ENCODE measurements at regions not wholly inside any gene's neighbourhood (a gene's known extent, or its start where the extent isn't known, plus 50 kb on each side); places are given as distances from the start of the nearest gene placed in this dataset.

DNA sequence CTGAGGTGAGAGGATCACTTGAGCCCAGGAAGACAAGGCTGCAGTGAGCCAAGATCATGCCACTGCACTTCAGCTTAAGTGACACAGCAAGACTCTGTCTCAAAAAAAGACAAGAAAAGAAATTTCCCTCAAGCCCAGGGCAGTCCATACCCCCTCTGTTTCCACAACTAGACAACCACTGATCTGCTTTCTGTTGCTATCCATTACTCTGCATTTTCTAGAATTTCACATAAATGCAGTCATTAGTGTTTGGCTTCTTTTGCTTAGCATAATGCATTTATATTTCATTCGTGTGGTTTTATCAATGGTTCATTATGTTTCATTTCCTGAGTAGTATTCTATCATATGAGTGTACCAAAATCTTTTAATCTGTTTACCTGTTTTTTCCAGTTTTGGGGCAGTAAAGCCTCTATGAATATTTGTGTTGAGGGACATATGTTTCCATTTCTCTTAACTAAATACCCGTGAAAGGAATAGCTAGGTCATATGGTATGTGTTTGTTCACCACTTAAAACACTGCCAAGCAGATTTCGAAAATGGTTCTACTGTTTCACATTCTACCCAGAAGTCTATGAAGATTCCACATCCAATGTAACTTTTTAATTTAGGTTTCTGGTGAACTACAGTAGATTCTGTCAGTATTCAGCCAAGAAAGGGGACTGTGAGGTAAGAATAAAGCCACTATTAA is 271.8 kb downstream of the ZNF608 start:
- no peaks in the 10 kb centered on the region for H3K36me3 ChIP-seq (ENCODE audit: low read depth)
- no peak overlapping the region for H3K27ac ChIP-seq
- H3K9ac ChIP-seq, result no peak overlapping the region
- H4K20me1 ChIP-seq (ENCODE audit: insufficient read depth), result no peaks in the 10 kb centered on the region
- H3K79me2 ChIP-seq (ENCODE audit: insufficient read depth), result no peaks in the 10 kb centered on the region
- TF ChIP-seq EZH2 (IDR thresholded peaks at IDR 0.05; ENCODE audit: insufficient read depth, poor library complexity, severe bottlenecking) (no peak), EZH2phosphoT487 (IDR thresholded peaks at IDR 0.05; ENCODE audit: insufficient read depth, low read depth) (no peak)
- no peaks in the 10 kb centered on the region; the same call in 1 of the 2 replicates for H3K9me2 ChIP-seq (ENCODE audit: insufficient read depth)
- peak; percentile 8 for DNase-seq
- H3K4me2 ChIP-seq (ENCODE audit: unreplicated experiment), result no peak overlapping the region
- peaks cover 7% of the 10 kb centered on the region; the same call in 1 of the 2 replicates for H3K27me3 ChIP-seq (replicated peaks; ENCODE audit: insufficient read depth)
- H3K9me3 ChIP-seq (ENCODE audit: low read depth), result no peaks in the 10 kb centered on the region
- 34 to 35% methylated on average over 3 of the region's 3 CpGs for WGBS, 2 experiments (ENCODE audit: low coverage in 1 of 2, low lambda C conversion rate in 2 of 2, missing lambda C conversion rate in 2 of 2)
- H3K4me1 ChIP-seq (ENCODE audit: insufficient read depth), result no peaks in the 10 kb centered on the region
- in situ Hi-C loops (cut with MboI), result no loop called here
- H2AFZ ChIP-seq, result no peak overlapping the region
- no peaks in the 10 kb centered on the region for H3F3A ChIP-seq (ENCODE audit: insufficient read depth)
- no peak overlapping the region for H3K4me3 ChIP-seq

DNA sequence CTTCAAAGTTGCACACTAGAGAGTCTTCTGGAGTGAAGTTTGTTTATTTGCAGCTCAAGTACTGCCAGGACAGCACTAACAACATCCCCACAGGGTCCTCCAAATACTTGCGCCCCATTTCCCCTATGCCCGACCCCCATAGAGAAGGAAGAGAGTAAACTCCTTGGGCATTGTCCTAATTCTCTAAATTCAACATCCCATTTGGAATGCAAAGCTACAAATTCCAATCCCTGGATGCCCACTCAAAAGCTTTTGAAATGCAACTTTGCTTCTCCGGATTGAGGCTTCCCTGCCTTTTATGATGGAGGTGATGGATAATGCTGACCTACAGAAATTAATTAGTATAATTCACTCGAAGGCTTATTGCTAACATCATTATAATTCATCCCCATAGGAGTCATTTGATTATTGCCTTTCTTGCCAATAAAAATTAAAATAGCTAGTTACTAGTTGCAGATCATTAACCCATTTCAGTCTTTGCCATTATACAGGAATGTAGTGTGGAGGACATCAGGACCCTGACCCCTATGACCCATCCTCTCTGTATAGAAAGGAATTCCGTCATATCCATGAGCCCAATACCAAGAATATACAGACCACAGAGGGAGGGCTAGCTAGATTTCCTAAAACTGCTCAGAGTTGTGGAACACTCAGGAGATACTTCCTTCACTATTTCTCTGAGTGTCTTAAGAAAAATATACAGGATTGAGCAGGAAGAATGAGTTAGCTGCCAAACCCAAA is 277.6 kb downstream of the ZNF608 start:
- Histone ChIP-seq H3K27me3 (replicated peaks; ENCODE audit: insufficient read depth) (0 out of 2 replicates have a peak, but pooled peaks cover 3% of the 10 kb centered on the region), H3K27ac (no peak overlapping the region), H3K9ac (no peak overlapping the region), H3K4me3 (no peak overlapping the region), H3K4me1 (ENCODE audit: insufficient read depth) (no peaks in the 10 kb centered on the region), H3K79me2 (ENCODE audit: insufficient read depth) (no peaks in the 10 kb centered on the region), H2AFZ (no peak overlapping the region), H3K4me2 (ENCODE audit: unreplicated experiment) (no peak overlapping the region), H4K20me1 (ENCODE audit: insufficient read depth) (no peaks in the 10 kb centered on the region), H3K36me3 (ENCODE audit: low read depth) (no peaks in the 10 kb centered on the region), H3K9me2 (ENCODE audit: insufficient read depth) (no peaks in the 10 kb centered on the region), H3K9me3 (ENCODE audit: low read depth) (no peaks in the 10 kb centered on the region), H3F3A (ENCODE audit: insufficient read depth) (no peaks in the 10 kb centered on the region)
- in situ Hi-C loops (cut with MboI), result no loop called here
- TF ChIP-seq EZH2phosphoT487 (IDR thresholded peaks at IDR 0.05; ENCODE audit: insufficient read depth, low read depth) (no peak), EZH2 (IDR thresholded peaks at IDR 0.05; ENCODE audit: insufficient read depth, poor library complexity, severe bottlenecking) (no peak)
- no peak for DNase-seq
- WGBS, 2 experiments (ENCODE audit: low coverage in 1 of 2, low lambda C conversion rate in 2 of 2, missing lambda C conversion rate in 2 of 2), result 68 to 71% methylated on average over 5 of the region's 5 CpGs

DNA sequence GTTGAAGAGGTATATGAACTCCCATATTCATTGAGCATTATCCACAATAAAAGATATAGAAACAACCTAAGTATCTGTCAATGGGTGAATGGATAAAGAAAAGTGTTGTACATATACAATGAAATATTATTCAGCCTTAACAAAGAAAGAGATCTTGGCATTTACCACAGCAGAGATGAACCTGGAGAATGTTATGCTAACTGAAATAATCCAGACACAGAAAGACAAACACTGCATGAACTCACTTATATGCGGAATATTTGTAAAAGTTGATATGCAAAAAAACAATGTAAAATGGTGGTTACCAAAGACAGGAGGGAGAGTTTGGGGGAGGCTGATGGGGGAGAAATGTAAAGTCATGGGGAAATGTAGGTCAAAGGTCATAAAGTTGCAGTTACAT is 278.7 kb downstream of the ZNF608 start:
- Histone ChIP-seq H3K36me3 (ENCODE audit: low read depth) (no peaks in the 10 kb centered on the region), H3K4me2 (ENCODE audit: unreplicated experiment) (no peak overlapping the region), H4K20me1 (ENCODE audit: insufficient read depth) (no peaks in the 10 kb centered on the region), H3K27ac (no peak overlapping the region), H3K4me3 (no peak overlapping the region), H3K27me3 (replicated peaks; ENCODE audit: insufficient read depth) (0 out of 2 replicates have a peak, but pooled peaks cover 3% of the 10 kb centered on the region), H3K9me3 (ENCODE audit: low read depth) (no peaks in the 10 kb centered on the region), H3K9me2 (ENCODE audit: insufficient read depth) (no peaks in the 10 kb centered on the region), H3K4me1 (ENCODE audit: insufficient read depth) (no peaks in the 10 kb centered on the region), H3K79me2 (ENCODE audit: insufficient read depth) (no peaks in the 10 kb centered on the region), H2AFZ (no peak overlapping the region), H3K9ac (no peak overlapping the region), H3F3A (ENCODE audit: insufficient read depth) (no peaks in the 10 kb centered on the region)
- in situ Hi-C loops (cut with MboI), result no loop called here
- DNase-seq, result no peak
- TF ChIP-seq EZH2 (IDR thresholded peaks at IDR 0.05; ENCODE audit: insufficient read depth, poor library complexity, severe bottlenecking) (no peak), EZH2phosphoT487 (IDR thresholded peaks at IDR 0.05; ENCODE audit: insufficient read depth, low read depth) (no peak)
- WGBS, 2 experiments (ENCODE audit: low coverage in 1 of 2, low lambda C conversion rate in 2 of 2, missing lambda C conversion rate in 2 of 2), result 100% methylated on average over 1 of the region's 1 CpG

DNA sequence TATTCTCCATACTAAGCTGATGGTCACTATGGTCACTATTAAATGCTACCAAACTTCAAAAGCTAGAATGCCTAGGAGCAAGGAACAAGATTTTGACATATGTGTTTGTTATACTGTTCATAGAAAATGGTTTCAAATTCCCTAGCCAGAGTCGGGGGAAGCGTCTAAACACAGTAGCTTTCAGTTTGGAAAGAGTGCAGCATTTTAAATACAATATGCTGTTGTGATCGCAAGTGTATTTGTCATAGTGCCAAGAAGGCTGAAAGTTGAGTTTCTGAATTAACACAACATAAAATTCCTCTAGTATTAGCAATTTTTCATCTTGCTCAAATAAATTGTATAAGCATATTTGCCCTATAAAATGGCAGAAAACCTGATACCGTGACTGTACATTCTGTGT is 280.4 kb downstream of the ZNF608 start:
- H3K9ac ChIP-seq, result no peak overlapping the region
- no peaks in the 10 kb centered on the region for H3K36me3 ChIP-seq (ENCODE audit: low read depth)
- no peak overlapping the region for H3K4me3 ChIP-seq
- 0 out of 2 replicates have a peak, but pooled peaks cover 3% of the 10 kb centered on the region for H3K27me3 ChIP-seq (replicated peaks; ENCODE audit: insufficient read depth)
- DNase-seq, result no peak
- no peaks in the 10 kb centered on the region for H3F3A ChIP-seq (ENCODE audit: insufficient read depth)
- H4K20me1 ChIP-seq (ENCODE audit: insufficient read depth), result no peaks in the 10 kb centered on the region
- H3K9me3 ChIP-seq (ENCODE audit: low read depth), result no peaks in the 10 kb centered on the region
- TF ChIP-seq EZH2 (IDR thresholded peaks at IDR 0.05; ENCODE audit: insufficient read depth, poor library complexity, severe bottlenecking) (no peak), EZH2phosphoT487 (IDR thresholded peaks at IDR 0.05; ENCODE audit: insufficient read depth, low read depth) (no peak)
- H3K9me2 ChIP-seq (ENCODE audit: insufficient read depth), result no peaks in the 10 kb centered on the region
- in situ Hi-C loops (cut with MboI), result no loop called here
- no peaks in the 10 kb centered on the region for H3K79me2 ChIP-seq (ENCODE audit: insufficient read depth)
- no peak overlapping the region for H2AFZ ChIP-seq
- WGBS, 2 experiments (ENCODE audit: low coverage in 1 of 2, low lambda C conversion rate in 2 of 2, missing lambda C conversion rate in 2 of 2), result 52 to 60% methylated on average over 4 of the region's 4 CpGs
- no peaks in the 10 kb centered on the region for H3K4me1 ChIP-seq (ENCODE audit: insufficient read depth)
- no peak overlapping the region for H3K27ac ChIP-seq
- no peak overlapping the region for H3K4me2 ChIP-seq (ENCODE audit: unreplicated experiment)
